ENCODE measurements at regions not wholly inside any gene's neighbourhood (a gene's known extent, or its start where the extent isn't known, plus 50 kb on each side); places are given as distances from the start of the nearest gene placed in this dataset.

DNA sequence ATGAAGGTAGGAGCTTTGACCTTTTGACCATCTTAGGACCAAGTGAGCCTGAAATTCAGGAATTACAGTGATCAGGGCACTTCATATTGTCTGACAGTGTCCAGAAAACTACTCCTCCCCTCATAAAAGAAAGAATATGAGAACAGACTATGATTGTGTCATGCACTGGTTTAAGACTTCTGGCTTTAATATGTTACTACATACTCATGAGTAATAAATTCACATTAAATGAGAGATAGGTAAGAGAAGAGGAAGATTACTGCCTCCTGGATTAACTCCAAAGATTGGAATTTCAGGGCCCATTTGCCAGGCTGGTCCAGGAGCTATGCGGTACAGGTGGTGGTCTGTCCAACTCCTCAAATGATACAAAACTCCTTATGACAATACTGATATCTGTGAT is 213.5 kb upstream of the ADRA1B start:
- DNase-seq (ENCODE audit: low read depth): no peak

DNA sequence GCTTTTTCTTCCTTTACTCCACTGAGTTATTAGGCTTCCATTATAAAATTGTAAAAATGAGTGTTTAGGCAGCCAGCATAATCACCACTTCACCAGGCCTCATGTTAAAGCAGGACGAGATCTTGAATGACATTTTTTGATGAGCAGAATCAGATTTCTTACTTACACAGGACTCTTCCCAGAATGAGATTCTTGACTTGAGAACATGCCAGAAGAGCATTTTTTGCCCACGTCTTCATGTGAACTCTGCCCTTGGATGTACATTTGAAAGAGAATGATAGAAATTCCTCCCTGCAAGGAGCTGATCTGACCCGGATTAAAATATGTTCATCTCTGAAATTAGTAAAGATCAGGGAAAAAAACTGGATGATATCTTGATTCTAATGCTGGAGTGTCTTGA is 212.1 kb upstream of the ADRA1B start:
- DNase-seq (ENCODE audit: low read depth): no peak

DNA sequence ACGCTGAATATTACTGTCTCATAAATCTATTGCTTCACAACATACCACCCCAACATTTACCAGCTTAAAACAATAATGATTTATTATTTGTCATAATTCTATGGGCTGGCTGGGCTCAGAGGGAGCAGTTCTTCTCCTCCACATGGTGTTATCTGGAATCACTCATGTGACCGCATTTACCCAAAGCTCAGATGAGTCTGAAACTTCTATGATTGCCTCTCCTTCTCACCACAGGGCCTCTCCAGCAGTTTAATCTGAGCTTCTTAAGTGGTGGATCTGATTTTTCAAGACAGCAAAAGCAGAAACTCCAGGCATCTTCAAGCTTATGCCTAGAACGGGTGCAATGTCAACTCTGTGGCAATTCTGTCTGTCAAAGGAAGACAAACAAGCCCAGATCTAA is 210.3 kb upstream of the ADRA1B start:
- no peak for DNase-seq (ENCODE audit: low read depth)

DNA sequence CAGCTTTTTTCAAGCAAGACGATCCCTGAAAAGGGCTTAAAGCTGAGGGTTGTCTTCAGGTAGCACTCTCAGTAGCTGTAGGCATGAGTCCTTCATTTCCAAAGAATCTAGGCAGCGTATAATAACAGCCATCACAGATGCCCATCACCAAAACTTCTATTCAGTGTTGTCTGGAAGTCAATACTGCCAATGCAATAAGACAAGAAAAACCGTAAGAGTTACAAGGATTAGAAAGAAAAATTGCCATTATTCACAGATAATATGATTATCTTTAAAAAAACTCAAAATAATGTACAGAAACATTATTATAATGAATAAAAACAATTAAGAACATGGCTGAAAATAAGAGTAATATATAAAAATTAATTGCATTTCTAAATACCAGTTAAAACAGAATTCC is 208.2 kb upstream of the ADRA1B start:
- DNase-seq (ENCODE audit: low read depth): no peak

DNA sequence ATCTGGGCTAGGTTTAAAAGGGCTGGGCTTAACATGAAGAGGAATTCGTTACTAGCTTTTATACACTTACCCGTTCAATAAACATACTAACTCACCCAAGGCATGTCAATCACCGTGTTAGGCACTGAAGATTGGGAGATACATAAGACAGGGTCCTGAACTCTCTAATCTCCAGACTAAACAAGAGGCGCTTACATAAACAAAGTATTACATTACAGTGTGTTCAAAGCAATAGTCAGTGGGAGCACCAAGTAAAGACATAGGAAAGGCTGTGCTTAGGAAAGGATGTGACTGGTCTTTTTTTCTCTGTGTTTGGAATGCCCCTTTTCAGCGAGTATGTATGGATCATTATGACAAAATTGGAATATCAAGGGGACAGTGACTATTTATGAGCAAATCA is 203.6 kb upstream of the ADRA1B start:
- DNase-seq (ENCODE audit: low read depth): no peak

DNA sequence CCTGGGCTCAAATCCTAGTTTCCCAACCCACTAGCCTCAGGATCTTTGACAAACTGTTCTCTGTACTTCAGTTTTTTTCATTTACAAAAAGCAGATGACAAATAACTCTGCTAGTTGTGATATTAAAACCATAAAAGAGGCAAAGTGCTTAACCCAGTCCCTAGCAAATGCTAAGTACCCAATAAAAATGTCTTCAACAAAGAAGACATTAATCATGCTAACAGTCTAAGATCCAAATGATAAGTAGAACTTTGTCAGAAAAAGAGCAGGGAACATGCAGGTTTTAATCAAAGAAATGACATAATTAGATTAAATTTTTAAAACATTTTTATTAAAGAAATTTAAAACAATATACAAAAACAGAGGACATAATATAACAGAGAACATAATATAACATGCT is 203.0 kb upstream of the ADRA1B start:
- no peak for DNase-seq (ENCODE audit: low read depth)

DNA sequence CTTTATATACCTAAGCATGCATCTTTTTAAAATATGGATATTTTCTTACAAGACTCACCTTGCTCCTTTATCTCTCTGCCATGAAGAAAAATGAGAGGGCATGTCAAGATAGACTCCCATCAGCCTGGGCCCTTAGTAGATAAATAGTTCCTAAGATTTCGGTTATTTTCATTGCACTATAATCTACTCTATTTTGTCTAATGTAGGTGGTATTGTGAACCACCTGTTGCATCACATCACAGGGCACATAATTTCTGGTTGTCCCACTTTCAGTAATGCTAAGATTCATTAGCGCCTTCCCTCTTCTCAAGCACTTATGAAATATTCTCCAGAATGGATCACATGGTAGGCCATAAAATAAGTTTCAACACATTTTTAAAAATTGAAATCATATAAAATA is 202.5 kb upstream of the ADRA1B start:
- DNase-seq (ENCODE audit: low read depth): no peak

DNA sequence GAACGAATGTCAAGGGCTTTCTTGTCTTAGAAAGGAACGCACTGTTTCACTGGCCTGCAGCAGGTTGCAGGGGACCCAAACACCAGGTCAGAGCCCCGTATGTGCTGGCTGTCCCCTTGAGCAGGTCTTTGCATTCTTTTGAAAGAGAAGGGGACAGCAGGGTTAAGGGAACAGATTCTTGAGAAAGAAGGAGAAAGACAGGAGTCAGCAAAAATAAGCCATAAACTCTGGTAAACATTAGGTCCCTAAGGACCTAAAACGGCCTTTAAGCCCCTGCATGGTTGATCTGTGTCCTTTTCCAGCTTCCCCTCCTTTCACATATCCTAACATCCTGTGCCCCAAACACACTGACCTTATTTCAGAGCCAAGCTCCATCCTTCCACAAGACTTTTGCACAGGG is 190.8 kb upstream of the ADRA1B start:
- DNase-seq (ENCODE audit: low read depth): no peak

DNA sequence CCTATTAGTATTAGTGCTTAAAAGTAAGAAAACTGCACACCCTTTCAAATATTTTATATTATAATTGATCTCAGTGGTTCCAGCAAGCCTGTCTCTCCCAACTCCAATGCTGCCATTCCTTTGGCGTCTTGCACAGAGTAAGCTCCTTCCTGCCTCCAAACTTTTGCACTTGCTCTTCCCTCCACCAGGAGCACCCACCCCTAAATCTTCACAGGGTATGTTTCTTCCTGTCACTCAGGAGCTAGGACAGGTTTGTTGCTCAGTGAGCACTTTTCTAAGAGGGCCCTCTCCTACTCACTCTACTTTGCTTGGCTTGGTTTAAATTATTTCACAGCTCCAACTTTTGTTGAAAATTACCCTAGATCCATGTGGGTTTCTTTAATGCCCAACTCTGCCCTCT is 189.1 kb upstream of the ADRA1B start:
- no peak for DNase-seq (ENCODE audit: low read depth)

DNA sequence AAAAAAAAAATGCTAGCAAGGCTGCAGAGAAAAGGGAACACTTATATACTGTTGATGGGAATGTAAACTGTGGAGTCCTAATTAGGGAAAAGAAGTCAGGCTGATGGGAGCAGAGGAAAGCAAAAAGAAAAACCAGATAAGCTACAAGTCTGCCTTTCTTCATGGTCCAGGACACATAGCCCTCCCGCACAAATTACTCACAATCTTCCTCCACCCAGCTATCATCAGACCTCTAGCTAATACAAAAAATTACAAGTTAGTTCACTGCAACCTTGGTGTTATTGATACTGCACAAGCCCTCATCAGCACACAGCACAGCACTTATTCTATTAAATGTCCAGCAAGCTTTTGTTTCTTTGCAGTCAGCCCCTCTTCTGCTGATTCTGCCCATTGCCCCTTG is 186.0 kb upstream of the ADRA1B start:
- no peak for DNase-seq (ENCODE audit: low read depth)

DNA sequence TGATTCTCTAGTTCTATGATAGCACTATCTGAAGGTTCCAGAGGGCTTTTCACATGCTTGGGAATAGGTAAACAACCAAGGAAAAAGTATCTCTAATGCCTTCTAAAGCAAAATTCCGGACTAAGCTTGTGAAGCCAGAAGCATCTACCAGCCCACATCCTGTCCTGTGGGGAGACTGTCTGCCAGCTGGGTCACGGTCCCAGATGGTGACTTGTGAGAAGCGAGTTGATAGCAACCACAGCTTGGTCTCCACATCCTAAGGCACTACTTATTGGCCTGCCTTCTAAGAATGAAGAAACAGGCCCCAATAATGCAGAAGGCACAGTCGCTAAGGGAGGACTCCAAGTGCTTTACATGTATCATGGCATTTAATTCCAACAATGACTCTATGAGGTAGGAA is 184.1 kb upstream of the ADRA1B start:
- no peak for DNase-seq (ENCODE audit: low read depth)

DNA sequence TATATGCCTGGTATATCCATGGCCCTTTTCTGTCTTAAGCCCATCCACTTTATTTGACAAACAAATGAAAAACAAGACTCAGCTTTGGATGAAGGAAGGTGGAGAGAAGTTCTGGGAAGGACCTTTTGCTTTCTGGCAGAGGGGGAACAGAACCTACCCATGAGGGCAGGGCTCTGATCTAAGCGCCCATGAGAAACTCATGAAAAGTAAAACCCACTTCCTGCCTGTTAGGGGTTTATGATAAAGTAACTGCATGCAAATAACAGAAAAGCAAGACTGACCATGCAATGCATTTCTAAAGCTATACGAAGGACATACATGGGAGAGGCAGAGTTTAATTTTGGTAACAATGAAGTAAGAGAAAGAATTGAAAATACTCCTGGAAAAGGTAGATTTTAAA is 181.9 kb upstream of the ADRA1B start:
- no peak for DNase-seq (ENCODE audit: low read depth)

DNA sequence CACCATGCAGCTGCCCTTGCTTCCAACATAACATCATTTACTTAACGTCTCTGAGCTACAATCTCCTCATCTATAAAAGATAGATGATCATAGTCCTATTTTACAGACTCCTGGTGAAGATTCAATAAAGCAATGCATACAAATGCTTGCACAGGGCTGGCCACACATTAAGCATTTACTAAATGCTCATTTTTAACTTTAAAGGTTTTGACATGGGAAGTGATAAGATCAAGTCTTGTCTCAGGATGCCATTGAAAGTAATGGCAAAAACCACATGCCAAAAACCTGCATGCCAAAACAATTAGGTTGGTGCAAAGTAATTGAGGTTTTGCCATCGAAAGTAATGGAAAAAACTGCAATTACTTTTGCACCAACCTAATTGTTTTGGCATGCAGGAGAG is 181.2 kb upstream of the ADRA1B start:
- DNase-seq (ENCODE audit: low read depth): no peak

DNA sequence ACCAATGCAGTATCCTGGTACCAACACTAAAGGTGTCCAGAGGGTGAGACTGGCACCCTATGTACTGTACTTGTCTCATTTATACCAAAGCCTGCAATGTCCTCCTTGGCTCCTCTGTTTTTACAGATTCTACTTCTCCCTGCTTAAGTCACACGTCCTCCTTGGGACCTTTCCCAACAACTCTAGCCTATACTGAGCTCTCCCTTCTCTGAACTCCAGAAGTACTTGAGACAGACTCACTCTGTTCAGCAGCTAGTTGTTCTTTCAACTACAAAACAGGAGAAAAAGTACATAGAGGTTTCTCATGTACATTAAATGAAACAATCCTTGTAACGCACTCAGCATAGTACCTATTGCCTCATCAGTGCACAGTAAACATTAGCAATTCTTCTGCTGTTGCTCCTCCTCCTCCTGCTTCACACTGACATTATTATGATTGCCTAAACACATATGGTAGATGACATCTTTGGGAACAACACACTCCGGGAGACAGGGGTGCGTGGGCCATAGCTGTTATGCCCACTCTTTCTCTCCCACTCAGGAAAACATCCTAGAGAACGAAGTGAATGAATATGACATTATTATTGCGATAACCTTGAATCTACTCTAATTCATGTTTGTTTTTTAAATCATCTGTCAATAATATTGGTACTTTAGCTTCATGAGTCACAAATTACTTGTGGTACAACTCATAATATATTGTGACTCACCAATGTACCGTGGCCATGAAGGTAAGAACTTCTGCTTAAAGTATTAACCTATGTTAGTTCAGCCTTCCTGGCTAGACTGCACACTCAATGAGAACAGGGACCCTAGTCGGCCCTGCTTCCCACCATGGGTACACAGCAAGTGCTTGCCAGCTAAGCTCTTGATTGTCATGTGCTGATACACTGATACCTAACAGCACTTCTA is 180.3 kb upstream of the ADRA1B start:
- DNase-seq (ENCODE audit: low read depth): no peak

DNA sequence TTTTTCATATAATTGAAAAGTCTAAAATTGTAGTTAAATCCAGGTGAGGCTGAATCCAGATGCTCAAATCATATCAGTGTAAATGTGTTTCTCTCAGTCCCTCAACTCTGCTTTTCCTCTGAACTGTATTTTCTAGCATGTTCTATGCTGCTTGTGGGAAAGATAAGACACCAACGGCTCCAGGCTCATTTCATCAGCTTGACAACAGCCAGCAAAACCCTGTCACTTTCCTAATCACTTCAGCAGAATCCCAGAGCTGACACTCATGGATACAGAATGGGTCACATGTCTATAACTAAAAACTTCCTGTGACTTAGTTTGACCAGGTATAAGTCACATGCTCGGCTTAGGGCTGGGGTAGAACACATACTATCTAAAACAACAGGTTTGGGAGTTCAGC is 179.4 kb upstream of the ADRA1B start:
- no peak for DNase-seq (ENCODE audit: low read depth)

DNA sequence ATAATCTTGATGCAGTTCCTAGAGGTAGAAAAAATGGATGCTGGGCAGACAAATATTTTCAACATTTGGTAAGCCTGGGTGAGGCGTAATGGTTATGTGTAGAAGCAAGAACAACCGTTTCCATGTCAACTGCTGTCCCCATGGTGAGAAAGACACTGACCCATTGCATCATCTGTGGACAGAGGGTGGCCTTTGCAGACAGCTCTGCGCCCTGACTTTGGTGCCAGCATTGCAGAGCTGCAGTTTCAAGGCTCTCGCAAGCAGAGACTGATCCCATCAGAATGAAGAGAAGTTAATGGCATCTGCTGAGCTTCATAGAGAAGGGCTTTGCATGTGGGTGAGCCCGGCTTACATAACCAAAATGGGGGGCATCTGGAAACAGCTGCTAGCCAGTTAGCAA is 179.0 kb upstream of the ADRA1B start:
- DNase-seq (ENCODE audit: low read depth): no peak

DNA sequence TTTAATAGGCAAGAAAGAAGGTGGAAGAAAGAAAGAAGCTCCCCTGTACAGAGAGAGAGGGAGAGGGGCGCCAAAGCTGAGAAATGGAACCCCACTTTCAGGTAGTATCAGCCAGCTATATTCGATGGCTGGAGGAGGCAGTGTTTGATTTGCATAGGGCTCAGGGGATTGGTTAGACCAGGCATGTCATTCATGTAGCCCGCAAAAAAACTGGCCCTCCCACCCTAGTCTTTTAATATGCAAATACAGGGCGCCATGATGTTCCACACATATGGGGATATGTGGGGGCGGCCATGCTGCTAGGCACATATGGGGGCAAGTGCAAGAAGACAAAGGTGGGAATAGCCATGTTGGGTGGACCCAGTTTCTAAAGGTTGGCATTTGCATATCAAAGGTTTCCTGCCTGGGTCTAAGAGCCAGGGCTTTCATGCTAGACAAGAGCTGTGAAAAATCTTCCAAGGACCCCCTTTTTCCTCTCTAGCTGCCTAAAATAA is 174.4 kb upstream of the ADRA1B start:
- DNase-seq (ENCODE audit: low read depth): no peak

DNA sequence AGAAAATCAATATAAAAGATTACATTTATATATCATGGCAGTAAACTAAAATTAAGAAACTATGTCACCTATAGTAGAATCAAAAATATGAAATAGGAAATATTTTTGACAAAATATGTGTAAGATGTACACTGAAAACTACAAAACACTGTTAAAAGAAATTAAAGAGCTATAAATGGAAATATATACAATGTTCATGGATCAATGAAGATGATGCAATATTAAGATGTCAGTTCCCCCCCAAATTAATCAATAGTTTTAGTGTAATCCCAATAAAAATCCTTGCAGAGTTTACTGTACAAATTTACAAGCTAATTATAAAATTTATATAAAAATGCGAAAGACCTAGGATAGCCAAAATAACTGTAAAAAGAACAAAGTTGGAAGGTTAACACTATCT is 173.0 kb upstream of the ADRA1B start:
- DNase-seq (ENCODE audit: low read depth): no peak

DNA sequence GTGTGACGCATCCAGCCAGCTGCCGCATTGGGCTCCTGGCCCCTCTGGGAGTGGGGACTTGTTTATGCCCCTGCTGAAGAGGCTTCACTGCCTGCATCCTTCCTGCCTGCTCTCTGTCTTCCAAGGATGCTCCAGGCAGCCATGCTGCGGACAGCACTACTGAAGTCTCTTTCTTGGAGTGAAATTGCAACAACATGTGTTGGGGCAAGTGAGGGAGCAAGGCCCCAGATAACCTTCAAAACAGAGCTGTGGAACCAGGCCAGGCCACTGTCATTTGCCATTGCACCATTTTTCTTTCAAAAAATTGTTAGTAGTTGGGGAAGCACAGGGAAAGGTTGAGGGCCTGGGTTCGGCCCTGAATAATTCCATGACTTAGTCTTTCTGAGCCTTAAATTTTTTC is 169.6 kb upstream of the ADRA1B start:
- DNase-seq (ENCODE audit: low read depth): no peak

DNA sequence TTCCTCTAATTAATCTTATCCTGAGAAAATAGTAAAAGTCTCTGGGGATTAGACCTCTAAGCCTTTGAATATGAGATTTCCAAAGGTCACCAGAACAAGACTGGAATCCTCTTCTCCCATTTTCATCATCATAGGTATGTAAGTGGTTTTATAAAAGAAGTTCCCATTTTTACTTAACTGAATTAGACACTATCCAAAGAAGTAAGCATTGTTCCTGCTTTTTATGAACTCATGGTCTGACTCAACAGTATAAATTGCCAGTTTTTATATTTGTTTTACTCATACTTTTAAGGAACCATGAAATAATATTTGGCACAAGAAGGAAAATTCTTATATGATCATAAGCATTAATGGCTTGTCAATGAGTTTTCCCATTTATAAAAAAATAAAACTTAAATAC is 167.1 kb upstream of the ADRA1B start:
- no peak for DNase-seq (ENCODE audit: low read depth)

DNA sequence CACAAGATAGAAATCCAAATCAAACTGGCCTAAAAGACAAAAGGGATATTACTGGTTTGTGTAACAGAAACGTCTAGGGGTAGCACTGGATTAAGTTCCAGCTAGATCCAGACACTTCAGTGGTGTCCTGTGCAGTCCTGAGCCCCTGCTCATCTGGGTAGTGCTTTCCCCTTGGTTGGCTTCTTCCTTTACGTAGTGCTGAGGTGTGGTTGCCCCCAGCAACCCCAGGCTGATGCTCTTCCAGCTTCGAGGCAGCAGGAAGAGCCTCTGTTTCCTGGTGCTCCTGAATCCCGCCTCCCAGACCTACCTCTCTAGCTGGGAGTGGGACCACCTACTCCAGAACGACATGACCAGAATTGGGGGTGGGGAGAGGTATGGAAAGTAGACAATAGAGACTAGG is 166.1 kb upstream of the ADRA1B start:
- no peak for DNase-seq (ENCODE audit: low read depth)

DNA sequence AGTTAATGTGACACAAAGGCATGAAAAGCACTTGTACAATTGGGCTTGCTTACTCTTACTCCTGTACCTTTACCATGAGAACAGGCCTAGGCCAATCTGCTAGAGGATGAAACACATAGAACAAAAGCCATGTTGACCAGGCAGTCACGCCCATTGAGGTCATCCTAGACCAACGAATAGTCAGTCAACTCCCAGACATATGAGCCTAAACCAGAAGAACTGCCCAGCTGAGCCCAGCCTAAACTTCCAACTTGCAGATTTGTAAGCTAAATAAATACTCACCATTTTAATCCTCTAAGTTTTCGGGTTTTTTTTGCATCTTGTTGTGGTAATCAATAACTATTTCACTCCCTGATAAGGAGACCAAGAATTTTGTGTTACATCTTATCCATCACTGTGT is 164.8 kb upstream of the ADRA1B start:
- no peak for DNase-seq (ENCODE audit: low read depth)

DNA sequence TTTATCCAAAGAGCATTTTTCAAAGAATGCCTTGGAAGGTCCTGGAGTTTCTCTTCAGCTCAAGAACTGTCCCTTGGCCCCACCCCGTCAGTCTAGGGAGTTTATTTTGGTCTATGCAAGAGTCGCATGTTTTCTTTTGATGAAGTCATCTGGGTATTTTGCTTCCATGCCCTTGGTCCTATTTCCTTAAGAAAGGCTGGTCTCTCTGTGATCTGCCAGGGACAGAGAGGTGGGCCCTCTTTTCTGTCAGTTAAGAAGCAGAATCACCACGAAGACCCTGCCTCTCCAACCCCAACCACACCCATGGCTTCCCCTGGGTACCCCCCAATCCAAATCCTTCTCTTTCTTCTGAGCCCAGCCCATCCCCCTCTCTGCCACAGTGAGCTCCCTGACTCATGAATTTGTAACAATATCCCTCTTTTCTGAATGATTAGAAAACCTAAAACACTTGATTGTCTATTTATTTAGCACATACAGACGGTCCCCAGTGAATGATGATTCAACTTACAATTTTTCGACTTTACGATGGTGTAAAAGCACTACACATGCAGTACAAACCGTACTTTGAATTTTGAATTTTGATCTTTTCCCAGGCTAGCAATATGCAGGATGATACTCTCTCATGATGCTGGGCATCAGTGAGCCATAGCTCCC is 163.5 kb upstream of the ADRA1B start:
- no peak for DNase-seq (ENCODE audit: low read depth)

DNA sequence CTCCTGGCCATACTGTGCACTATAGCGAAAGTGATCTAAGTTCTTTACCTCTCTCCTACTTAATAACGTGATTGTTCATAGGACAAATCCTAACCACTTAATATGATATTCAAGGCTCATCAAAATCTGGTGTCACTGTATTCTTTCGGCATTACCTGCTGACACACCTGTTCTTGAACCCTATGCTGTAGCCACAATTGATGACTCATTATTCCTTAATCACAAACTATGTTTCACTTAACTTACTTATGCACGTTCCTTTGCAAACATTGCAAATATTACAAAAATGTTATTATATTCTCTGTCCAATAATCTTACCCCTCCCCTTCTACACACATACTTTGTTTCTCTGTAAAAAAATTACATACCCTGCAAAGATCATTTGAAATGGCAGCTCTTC is 158.1 kb upstream of the ADRA1B start:
- no peak for DNase-seq (ENCODE audit: low read depth)

Measured in stimulated activated CD8-positive, alpha-beta memory T cell treated with anti-CD3 and anti-CD28 coated beads, Interleukin-15, amount 100 ng/mL, for 1 hour (primary cell).